SHP77 treated with DMSO at 0.1 percent for 48 hours (cell line): ENCODE measurements at regions not wholly inside any gene's neighbourhood (a gene's known extent, or its start where the extent isn't known, plus 50 kb on each side); places are given as distances from the start of the nearest gene placed in this dataset.

Experiments
- DNase-seq: peaks from one replicate; lab custom pipeline; 2025; lab: John Stamatoyannopoulos, UW

DNA sequence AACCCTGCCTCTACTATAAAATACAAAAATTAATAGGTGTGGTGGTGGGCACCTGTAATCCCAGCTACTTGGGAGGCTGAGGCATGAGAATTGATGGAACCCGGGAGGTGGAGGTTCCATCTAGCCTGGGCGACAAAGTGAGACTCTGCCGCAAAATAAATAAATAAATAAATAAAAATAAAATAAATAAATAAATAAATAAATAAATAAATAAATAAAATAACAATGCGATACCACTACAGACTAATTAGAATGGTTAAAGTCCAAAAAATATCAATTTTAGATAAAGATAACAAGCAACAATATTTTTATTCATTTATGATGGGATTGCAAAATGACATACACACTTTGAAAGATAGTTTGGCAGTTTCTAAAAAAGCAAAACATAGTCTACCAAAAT, 1131.5 kb downstream of the SI start:
- DNase-seq: no peak

DNA sequence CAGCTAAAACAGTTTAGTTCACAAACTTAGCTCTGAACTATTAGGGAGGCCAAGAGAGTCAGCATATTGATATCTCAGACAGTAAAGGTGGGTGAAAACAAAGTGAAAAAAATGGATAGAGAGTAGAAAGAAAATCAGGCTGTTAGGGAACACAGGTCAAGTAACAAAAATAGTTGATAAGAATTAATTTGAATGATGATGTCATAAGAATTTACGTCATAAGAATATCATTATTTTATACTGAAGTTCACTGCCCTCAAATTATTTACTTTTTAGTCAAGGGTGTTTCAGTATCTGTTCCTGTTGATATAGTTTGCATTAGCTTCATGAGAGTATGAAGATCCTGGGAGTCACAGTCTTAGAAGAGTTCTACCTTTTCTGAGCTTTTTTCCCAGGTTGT, 1134.6 kb downstream of the SI start:
- no peak for DNase-seq

DNA sequence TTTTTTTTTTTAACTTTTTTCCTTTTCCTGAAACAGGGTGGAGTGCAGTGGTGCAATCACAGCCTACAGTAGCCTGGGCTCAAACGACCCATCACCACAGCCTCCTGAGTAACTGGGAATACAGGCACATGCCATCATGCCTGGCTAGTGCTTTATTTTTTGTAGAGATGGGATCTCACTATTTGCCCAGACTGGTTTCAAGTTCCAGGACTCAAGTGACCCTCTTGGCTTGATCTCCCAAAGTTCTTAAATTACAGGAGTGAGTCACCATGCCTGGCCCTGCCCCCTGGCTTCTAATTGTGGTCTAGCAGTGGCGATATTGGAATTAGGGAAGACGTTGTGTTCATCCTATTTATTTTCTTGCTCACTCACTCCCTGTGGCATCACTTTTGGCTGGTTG, 1138.4 kb downstream of the SI start:
- no peak for DNase-seq

DNA sequence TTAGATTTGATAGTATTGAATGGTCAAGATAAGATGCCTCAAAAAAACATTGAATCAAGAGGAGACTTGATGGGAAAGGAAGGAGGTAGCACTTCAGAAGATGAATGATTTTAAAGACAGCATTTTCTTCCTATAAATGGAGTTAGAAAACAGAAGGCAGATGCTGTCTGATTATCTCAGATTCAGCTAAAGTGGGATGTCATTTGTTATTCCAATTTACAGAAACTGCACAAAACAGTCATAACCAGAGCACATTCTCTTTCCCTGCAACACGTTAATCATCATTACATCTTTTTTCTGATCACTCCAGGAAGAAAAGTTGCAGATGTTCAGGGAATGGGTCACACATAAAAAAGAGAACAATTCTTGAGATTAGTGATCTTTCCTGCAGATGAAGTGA, 1141.8 kb downstream of the SI start:
- no peak for DNase-seq

DNA sequence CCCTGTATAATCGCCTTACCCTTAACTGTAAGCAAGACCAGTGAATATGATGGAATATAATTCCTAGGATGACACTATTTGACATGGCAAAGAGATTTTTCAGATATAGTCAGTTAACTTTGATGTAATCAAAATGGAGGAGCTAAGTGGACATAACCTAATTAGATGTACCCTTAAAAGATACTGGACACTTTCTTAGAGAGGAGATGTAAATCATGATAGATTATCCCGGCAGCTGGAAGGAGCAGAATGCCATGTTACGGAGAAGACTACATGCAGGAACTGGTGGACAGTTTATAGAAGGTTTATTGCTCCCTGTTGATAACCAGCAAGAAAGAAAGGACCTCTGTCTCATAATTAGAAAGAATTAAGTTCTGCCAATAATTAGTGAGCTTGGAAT, 1142.9 kb downstream of the SI start:
- DNase-seq: no peak

DNA sequence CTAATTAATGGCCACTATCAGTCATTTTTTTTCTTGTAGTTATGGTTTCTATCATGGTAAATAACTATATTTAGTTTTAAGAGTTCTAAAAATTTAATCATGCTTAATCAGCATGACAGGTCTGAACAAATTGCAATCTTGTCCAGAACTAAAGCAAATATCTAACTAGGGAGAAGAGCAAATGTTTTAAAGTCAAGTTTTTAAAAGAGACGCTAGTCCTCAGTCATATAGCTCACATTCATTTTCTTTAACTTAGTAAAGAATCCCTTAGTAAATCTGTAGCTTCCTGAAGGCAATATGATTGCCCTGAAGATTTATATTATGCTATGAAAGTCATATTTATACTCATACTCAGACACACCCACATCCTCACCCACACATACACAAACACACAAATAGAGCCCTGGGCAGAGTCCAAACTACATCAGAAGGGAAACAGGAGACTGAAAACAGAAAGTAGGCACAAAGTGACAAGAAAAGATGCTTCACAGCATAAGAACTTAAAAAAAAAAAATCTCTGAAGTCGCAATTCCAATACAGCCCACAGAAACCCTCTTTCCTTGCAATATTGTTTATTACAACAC, 1149.1 kb downstream of the SI start:
- no peak for DNase-seq

DNA sequence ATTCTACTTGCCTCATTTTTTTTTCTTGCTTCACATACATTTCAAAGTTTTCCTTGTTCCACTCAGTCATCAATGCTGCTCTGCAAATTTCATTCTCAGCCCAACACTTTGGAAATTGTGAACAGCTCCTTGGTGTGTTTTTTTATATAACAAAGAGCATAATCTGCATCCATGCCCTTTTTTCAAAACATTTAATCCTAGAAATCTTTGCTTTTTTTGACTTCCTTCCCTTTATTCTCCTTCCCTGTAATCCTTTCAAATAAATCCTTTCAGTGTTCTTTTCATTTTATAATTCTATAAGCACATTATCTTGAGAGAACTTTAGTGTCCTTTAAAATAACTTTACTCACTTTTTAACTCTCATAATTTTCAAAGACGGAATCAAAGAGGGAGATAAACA, 1150.8 kb downstream of the SI start:
- DNase-seq: no peak

DNA sequence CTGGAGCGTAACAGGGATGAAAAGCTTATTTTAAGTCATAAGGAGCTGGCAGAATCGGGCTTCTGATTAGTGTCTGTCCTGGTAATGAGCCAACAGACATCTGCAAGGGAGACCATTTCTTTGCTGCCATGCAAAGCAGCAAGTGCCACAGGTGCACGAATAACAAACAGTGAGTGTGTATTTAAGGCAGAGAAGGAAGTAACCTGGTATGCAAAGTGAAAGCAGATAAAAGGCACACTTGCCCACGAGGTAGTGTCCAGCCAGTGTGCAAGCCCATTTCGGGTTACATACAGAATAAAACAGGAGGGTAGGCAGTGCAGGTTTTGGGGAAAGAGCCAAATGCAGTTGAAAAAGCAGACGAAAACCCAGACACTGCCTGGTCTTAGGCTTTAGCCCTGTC, 1153.7 kb downstream of the SI start:
- DNase-seq: no peak

DNA sequence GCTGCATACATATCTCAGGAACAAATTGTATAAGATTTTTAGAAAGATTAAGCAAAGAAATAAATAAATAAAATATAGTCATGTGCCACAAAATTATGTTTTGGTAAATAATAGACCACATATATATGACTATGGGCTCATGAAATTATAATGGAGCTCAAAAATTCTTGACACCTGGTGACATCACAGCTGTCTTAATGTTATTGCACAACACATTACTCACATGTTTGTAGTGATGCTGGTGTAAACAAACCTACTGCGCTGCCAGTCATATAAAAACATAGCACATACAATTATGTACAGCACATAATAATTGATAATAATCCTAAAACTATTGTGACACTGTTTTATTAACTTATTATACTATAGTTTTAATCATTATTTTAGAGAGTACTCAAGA, 1159.1 kb downstream of the SI start:
- no peak for DNase-seq

DNA sequence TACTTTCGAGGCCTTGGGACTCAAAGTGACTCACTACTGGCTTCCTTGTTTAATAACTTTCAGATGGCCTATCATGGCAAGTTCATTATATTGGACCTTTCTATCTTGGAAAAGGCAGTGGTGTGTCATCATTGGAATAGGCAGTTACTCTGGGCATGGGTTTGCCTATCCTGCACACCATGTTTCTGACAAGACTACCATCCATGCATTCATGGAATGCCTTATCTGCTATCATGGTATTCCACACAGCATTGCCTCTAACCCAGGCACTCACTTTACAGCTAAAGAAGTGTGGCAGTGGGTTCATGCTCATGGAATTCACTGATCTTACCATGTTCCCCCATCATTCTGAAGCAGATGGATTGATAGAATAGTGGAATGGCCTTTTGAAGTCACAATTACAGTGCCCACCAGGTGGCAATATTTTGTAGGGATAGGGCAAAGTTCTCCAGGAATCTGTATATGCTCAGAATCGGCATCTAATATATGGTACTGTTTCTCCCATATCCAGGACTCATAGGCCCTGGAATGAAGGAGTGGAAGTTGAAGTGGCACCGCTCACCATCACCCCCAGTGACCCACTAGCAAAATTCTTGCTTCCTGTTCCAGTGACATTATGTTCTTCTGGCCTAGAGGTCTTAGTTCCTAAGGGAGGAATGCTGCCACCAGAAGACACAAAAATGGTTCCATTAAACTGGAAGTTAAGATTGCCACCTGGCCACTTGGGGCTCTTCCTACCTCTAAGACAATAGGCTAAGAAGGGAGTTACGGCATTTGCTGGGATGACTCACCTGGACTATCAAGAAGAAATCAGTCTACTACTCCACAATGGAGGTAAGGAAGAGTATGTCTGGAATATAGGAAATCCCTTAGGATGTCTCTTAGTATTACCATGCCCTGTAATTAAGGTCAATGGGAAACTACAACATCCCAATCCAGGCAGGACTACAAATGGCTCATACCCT, 1161.4 kb downstream of the SI start:
- DNase-seq: no peak

DNA sequence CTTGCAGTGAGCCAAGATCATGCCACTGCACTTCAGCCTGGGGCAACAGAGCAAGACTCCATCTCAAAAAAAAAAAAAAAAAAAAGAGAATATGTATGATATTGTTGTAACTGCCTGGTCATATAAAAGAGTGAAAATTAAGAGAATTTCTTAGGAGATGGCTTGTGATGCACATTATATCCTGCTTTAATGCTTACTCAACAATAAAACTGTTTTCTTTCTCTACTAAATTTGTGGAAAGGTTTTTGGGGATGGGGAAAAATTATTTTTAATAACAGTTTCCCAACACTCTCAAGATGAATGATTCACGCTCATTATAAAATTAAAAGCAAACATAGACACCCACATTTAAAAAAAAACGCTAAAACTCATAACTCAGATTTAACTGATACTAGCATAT, 1163.0 kb downstream of the SI start:
- no peak for DNase-seq

DNA sequence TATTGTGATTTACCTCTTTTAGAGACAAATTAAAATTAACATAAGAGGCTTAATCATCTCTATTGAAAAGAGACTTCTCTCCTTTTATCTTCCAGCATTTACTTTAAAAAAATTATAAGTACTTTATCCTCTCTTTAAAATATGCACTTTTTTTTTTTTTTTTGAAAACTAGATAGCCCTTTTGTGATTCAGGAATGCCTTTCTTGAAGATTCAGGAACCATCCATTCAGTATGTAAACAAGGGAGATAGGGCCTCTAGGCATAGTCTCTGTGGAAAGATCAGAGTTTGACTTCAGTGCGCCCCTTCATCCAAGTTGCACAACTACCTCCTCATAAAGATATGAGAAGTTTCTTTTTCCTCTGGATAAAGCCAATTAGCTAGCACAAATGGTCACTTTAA, 1163.7 kb downstream of the SI start:
- no peak for DNase-seq

DNA sequence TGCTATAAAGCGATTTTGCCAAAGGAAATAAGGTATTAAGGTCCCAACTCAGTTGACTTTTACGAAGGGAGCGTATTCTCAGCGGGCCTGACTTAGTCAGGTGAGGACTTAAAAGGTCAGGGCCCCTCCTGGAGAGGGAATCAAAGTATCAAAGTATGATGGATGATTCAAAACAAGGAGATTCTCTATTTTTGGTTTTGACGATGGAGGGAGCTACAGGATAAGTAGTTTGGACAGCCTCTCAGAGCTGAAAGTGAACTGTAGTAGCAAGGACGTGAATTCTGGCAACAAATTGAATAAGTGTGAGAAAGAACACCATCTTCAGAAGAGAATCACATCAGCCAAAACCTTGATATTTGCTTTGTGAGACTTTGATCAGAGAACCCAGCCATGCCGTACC, 1186.5 kb downstream of the SI start:
- no peak for DNase-seq

DNA sequence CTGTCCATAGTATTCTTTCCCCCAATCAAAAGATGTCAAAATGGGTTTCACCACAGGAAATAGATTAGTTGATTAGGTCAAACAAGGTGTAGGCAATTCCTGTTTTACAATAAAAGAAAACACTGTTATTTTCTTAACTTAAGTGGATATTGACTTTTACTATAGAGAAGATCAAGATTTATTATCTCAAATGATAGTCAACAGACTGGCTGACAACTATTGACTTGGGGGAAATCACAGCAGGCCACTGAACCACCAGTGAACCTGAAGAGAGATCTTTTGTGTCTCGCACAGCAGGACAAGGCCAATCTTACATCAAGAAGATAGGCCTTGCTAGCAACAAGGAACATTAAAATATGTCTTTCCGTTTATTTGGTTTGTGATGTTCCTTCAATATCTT, 1187.6 kb downstream of the SI start:
- no peak for DNase-seq

DNA sequence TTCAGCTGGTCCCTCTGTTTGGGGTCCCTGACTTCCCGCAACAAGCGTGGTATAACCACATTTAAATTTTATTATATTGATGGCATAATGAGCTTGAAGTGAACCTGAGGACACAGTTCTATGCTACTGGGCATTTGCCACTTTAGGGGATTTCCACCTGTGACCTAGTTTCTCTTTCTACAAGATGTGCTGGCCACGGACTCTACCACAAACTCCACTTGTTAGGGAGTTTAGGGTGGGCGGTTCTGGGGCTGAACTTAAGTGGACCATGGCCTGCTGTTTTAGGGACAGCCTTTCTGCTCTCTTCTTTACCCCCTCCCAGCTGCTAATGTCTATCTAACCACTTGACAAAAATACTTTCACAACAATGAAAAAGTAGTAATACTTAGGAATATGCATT, 1199.1 kb downstream of the SI start:
- DNase-seq: no peak

DNA sequence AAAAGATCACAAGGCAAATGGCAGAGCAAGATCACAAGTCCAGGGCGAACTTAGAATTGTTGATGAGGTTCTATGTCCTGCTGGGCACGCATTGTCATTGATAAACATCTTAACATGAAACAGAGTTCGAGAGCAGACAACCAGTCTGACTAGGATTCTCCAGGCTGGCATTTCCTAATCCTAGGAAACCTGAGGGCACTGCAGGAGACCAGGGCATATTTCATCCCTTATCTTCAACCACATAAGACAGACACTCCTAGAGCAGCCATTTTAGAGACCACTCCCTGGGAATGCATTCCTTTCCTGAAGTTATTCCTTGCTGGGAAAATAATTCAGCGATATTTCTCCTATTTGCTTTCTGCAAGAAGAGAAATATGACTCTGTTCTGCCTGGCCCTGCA, 1199.9 kb downstream of the SI start:
- no peak for DNase-seq

DNA sequence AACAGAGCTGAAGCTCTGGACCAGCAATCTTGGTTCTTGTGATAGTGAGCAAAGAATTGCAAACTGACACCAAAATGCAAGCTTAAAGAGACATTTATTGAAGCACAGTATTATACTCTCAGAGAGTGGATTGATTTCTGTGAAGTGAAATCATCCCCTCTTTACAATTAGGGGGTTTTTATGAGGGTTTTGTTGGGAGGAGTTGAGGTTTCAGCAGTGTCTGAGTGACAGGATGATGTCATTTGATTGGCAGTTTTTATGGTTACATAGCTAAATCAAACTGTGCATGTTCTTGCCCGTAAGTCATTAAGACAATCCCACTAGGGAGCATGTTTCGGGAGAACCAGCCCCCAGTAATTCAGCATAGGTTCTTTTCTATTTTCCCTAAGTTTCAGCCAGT, 1200.5 kb downstream of the SI start:
- DNase-seq: no peak

DNA sequence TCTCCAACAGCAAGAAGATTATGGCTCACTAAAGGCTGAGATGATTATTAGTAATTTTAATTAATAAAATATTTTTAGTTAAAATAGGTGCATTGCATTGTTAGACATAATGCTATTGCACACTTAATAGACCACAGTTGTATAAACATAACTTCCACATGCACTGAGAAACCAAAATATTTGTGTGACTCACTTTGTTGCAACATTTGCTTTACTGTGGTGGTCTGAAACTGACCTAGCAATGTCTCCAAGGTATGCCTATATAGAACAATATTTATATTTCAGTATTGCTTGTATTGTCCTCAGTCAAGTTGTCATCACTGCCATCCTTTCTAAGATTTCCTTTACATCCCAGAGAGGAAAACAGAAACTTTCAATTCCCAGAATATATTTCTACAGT, 1215.2 kb downstream of the SI start:
- DNase-seq: no peak

DNA sequence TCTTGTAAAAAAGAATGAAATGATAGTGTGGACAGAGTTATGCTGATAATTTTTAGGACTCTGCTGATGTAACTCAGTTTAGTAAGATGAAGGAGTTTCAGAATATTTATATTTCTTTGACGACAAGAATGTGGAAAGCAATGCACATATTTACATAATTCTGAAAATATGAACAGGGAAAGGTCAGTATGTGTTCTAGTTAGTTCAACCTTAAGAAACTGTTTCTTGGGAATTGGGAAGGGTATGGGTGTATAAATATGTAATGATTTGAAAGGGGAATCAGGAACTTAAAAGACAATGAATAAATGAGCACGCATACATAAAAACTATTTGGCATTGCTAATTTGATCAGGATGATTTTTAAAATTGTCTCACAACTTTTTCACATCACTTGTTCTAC, 1226.1 kb downstream of the SI start:
- no peak for DNase-seq

DNA sequence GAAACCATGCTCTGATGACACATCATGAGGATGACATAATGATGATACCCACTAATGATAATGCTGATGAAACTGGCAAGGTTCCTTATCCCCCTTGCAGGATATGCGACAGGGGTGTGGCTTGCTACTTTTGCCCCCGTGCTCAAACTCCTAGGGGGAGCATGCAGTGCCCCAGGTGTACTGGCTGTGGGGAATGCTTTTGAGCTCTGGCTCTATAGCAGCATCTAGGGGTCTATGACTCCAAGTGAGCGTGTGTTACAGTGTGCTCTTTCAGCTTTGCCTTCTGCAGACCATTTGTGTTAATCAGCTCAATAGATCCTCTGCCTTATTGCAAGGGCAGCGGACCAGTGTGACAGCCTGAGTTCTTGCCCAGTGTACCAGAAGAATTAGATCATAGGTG, 1239.5 kb downstream of the SI start:
- no peak for DNase-seq

DNA sequence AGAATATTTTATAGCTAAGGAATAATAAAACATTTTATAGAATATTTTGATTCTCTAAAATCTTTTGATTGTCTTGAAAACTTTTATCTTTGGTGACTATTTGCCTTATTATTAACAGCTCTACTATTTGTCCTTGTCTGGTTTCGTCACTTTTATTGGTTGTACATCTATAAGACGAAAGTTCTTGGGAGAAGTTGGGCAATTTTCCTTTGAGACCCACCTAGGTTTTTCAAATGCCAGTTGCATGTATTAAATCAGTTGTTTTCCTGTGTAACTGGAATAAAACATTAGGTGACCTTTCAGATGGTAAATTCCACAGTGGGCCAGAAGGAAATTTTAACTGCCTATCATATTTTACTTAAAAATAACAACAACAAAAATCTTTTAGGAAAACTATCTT, 1245.7 kb downstream of the SI start:
- no peak for DNase-seq

DNA sequence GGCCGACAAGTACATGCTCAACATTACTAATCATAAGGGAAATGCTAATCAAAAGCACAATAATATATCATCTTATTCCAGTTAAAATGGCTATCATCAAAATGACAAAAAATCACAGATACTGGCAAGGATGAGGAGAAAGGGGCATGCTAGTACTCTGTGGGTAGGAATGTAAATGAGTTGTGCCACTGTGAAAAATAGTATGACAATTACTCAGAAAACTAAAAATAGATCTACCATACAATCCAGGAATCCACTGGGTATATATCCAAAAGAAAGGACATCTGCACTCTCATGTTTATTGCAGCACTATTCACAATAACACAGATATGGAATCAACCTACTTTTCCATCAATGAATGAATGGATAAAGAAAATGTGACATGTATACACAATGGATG, 1256.5 kb downstream of the SI start:
- no peak for DNase-seq

DNA sequence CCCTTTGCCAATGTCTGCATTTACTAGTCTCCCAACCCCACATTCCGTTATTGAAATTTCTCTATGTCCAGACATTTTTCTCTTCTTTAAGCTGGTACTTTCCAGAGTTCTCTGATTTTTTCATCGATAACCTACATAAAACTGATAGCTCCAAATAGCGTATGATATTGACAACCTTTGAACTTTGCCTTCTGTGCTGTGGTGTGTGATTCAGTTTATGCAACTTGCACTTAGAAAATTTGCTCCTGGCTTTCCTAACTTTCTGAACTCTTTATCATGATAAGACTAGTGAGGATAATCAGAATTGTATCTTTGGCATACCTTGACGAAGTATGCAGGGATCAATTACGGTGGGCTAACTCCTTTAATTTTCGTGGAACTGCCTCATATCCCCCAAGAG, 1261.3 kb downstream of the SI start:
- no peak for DNase-seq

DNA sequence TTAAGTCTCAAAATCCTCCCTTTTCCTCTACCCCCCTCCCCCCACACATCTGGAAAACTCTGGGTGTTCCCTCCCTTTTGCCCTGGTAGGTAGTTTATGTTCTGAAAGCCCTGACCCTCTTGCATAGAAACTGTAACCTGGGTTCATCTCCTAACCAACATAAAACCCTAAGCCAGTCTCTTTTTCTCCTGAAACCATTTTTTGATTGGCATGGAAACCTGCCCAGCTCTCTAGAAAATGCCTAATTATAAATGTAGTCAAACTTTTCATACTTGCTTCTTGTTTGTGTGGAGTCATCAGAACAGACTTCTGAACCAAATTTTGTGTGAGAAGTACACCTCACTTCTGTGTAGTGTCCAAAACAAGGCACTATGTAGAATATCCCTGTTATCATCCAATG, 1264.4 kb downstream of the SI start:
- DNase-seq: no peak
